NB4 (cell line): ENCODE measurements at regions not wholly inside any gene's neighbourhood (a gene's known extent, or its start where the extent isn't known, plus 50 kb on each side); places are given as distances from the start of the nearest gene placed in this dataset.

Experiments
- MYC ChIP-seq: IDR thresholded peaks from 2 replicates; pipeline ENCODE4 v1.6.1; 2011; ENCODE audit warnings: low read depth, low read length
- POLR2A ChIP-seq: IDR thresholded peaks from 2 replicates; pipeline ENCODE4 v1.6.1; 2011; ENCODE audit warnings: mild to moderate bottlenecking; ENCODE audit not compliant: insufficient read length; ENCODE audit errors: extremely low read depth
- TF ChIP-seq, protein P1 (sequence below): IDR thresholded peaks from one replicate; pipeline ENCODE4 v1.5.1; 2012; ENCODE audit warnings: low read depth, low read length
- TF ChIP-seq, protein P2 (sequence below): IDR thresholded peaks from 2 replicates; pipeline ENCODE4 v1.6.1; 2011; ENCODE audit warnings: low read depth, low read length

DNA sequence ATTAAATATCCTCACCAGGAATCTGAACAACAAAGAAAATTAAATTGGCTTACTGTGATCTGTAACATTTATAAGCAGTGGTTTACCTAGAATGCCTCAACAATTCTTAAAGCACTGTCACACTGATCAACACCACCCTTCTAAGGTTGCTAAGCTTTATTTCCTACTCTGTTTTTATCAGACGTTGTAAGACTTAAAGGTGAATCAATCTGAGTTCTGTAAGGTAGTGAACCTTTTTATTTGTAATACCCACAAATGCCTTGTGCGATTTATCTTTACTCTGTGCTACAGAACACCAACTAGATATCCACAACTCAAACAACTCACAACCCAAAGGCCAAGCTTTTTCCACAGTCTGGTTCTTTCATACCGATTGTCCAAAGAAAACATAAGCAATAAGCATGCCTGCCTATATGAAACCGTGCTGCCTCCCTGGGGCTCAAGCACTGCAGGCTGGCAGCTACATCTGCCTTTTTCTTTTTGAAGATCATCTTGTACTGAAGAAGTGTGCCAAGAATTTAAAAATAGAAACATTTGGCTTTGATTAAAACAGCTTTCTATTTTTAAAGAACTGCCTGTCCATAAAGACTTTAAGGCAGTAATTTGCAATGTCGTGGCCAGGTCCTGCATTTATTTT lies 490.7 kb downstream of the NUP35 start:
- no peak for TF ChIP-seq POLR2A
- TF ChIP-seq, protein P1, sequence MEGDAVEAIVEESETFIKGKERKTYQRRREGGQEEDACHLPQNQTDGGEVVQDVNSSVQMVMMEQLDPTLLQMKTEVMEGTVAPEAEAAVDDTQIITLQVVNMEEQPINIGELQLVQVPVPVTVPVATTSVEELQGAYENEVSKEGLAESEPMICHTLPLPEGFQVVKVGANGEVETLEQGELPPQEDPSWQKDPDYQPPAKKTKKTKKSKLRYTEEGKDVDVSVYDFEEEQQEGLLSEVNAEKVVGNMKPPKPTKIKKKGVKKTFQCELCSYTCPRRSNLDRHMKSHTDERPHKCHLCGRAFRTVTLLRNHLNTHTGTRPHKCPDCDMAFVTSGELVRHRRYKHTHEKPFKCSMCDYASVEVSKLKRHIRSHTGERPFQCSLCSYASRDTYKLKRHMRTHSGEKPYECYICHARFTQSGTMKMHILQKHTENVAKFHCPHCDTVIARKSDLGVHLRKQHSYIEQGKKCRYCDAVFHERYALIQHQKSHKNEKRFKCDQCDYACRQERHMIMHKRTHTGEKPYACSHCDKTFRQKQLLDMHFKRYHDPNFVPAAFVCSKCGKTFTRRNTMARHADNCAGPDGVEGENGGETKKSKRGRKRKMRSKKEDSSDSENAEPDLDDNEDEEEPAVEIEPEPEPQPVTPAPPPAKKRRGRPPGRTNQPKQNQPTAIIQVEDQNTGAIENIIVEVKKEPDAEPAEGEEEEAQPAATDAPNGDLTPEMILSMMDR = no peak
- TF ChIP-seq MYC = no peak
- TF ChIP-seq, protein P2, sequence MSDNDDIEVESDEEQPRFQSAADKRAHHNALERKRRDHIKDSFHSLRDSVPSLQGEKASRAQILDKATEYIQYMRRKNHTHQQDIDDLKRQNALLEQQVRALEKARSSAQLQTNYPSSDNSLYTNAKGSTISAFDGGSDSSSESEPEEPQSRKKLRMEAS = no peak
